ENCODE measurements at regions not wholly inside any gene's neighbourhood (a gene's known extent, or its start where the extent isn't known, plus 50 kb on each side); places are given as distances from the start of the nearest gene placed in this dataset.

GRCh38 chr6:74320715-74321114, 624.7 kb downstream of the CD109 start:
- TF ChIP-seq CTCF (conservative IDR thresholded peaks at IDR 0.05; ENCODE audit: low read depth), result no peak
- ChIA-PET CTCF (no interaction called here), POLR2A (ENCODE audit: low non-redundant PET) (no interaction called here)
- H3K27ac ChIP-seq, result no peak overlapping the region
- DNase-seq (ENCODE audit: low spot score), result no peak

- CTCF ChIA-PET, result no interaction called here
- no peak for DNase-seq (ENCODE audit: low spot score)
- no peak overlapping the region for H3K27ac ChIP-seq
- POLR2A ChIA-PET (ENCODE audit: low non-redundant PET), result no interaction called here
- no peak for TF ChIP-seq CTCF (conservative IDR thresholded peaks at IDR 0.05; ENCODE audit: low read depth)
Measured at GRCh38 chr6:74320074-74320473, 624.1 kb downstream of the CD109 start.

GRCh38 chr6:74319292-74319691, 623.3 kb downstream of the CD109 start:
- ChIA-PET CTCF (no interaction called here), POLR2A (ENCODE audit: low non-redundant PET) (no interaction called here)
- DNase-seq (ENCODE audit: low spot score), result no peak
- H3K27ac ChIP-seq, result no peak overlapping the region
- no peak for TF ChIP-seq CTCF (conservative IDR thresholded peaks at IDR 0.05; ENCODE audit: low read depth)

- ChIA-PET POLR2A (ENCODE audit: low non-redundant PET) (no interaction called here), CTCF (no interaction called here)
- no peak for DNase-seq (ENCODE audit: low spot score)
- no peak for TF ChIP-seq CTCF (conservative IDR thresholded peaks at IDR 0.05; ENCODE audit: low read depth)
- H3K27ac ChIP-seq, result no peak overlapping the region
Measured at GRCh38 chr6:74318738-74319137, 622.7 kb downstream of the CD109 start.

GRCh38 chr6:74312081-74312480, 616.1 kb downstream of the CD109 start:
- TF ChIP-seq CTCF (conservative IDR thresholded peaks at IDR 0.05; ENCODE audit: low read depth), result no peak
- no peak for DNase-seq (ENCODE audit: low spot score)
- no peak overlapping the region for H3K27ac ChIP-seq
- ChIA-PET POLR2A (ENCODE audit: low non-redundant PET) (no interaction called here), CTCF (no interaction called here)

- no peak for TF ChIP-seq CTCF (conservative IDR thresholded peaks at IDR 0.05; ENCODE audit: low read depth)
- CTCF ChIA-PET, result no interaction called here
- no peak for DNase-seq (ENCODE audit: low spot score)
- POLR2A ChIA-PET (ENCODE audit: low non-redundant PET), result no interaction called here
- H3K27ac ChIP-seq, result no peak overlapping the region
Measured at GRCh38 chr6:74311431-74311830, 615.4 kb downstream of the CD109 start.

- no peak for DNase-seq (ENCODE audit: low spot score)
- TF ChIP-seq CTCF (conservative IDR thresholded peaks at IDR 0.05; ENCODE audit: low read depth), result no peak
- no peak overlapping the region for H3K27ac ChIP-seq
- ChIA-PET POLR2A (ENCODE audit: low non-redundant PET) (no interaction called here), CTCF (interaction anchor here (0.6 to 0.7 kb wide), 2 partner anchors 304 to 320 kb away, joined by 4 to 14 read pairs; no protein-coding TSS in a partner anchor)
Measured at GRCh38 chr6:74289884-74290283, 593.9 kb downstream of the CD109 start.
